ENCODE measurements at regions not wholly inside any gene's neighbourhood (a gene's known extent, or its start where the extent isn't known, plus 50 kb on each side); places are given as distances from the start of the nearest gene placed in this dataset.
A peak's percentile ranks its signal among the peaks of the same experiment; 100 is the strongest.
"Not testable (repeated sequence)": the region's sequence is repeated elsewhere in the genome, so short reads cannot be mapped to it uniquely, and the experiment has no call there.

DNA sequence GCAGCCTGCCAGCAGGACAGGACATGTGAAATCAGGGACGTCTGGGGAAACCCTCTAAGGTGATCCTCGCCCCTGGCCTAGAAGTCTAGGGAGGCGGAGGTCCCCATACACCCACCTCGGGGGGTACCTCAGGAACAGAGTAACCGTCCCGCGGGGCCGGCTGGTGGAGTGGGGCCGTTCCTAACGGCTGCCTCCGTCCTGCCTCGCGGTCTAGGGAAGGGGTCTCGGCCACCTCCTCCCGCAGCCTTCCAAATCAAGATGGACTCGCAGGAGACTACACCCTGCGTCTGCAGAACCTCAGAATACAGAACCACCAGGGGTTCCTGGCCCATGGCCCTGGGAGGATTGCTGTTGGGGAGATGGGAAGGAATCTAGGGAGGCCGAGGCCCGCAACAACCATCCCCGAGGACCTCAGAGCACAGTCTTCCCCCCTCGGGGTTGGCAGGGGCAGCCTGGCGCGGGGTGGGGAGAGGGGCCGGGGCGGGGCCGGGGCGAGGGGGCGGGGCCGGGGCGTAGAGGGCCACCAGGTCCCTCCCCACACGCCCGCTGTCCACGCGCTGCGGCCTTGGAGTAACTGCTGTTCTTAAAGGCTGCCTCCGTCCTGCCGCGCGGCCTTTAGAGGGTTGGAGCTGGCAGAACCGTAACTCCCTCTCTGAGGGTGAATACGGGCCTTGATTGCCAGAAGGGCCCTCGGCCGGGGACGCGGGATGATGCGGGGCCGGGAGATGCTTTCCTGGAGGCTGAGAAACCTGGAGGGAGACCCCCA is 89.0 kb upstream of the MLN start:
- no peak for DNase-seq

DNA sequence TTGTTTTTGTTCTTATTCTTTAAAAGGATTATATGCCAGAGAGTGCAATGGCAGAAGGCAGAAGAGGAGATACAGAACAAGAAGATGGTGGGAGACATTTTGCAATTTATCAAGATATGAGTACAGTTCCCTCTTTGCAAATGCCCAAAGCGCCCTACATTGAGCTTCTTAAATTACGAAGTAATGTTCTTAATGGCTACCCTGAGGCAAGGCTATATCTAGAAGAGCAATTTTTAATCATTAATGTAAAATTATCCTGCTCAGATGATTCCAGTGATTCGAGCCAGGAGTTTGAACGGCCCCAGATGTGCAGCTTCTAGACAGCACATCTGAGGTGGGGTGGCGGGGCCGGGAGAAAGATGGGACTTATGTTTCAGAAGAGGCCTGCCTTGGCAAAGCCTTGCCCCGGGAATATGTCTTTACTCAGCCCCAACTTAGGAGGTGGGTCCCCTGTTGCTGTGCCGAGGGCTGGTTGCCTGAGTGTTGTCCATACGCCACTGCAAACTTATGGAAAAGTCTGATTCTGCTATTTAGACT is 84.9 kb upstream of the MLN start:
- no peak for DNase-seq

DNA sequence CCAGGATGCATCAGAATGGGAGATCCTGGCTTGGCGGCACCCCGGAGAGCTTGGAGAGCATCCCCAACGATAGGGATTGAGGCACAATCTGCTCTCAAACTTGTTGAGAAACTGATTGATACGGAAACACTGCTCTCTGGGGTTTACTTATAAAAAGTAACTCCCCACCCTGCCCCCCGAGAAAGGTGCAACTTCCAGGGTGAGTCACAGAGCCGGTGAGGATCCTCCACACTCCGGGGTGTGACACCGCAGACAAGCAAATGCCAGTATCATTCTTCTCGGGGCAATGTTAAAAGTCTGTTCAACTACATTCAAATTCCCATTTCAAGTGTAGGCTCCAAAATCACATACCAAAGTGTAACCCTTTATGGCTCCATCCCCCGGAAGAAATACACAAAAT is 84.4 kb upstream of the MLN start:
- DNase-seq, result no peak

DNA sequence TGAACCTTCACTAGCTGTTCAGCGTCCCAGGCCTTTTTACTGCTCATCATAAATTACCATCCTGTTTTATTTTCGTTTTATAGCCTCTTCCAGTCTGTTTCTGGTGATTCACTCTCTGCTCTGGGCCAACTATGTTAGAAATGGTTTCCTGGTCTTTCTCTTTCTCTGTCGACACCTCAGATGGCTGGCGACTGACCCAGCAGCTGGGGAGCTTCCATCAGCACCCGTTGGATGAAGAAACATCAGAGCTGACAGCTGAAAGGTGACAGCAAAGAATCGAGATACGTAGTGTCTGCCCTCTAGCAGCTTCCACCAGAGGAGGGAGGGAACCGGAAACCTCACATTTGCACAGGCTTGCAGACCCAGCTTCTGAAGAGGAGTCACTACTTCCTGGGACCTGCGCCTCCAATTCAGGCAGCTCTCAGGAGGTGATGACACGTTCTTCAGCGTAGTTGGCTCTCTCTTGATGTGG is 82.9 kb upstream of the MLN start:
- no peak for DNase-seq

DNA sequence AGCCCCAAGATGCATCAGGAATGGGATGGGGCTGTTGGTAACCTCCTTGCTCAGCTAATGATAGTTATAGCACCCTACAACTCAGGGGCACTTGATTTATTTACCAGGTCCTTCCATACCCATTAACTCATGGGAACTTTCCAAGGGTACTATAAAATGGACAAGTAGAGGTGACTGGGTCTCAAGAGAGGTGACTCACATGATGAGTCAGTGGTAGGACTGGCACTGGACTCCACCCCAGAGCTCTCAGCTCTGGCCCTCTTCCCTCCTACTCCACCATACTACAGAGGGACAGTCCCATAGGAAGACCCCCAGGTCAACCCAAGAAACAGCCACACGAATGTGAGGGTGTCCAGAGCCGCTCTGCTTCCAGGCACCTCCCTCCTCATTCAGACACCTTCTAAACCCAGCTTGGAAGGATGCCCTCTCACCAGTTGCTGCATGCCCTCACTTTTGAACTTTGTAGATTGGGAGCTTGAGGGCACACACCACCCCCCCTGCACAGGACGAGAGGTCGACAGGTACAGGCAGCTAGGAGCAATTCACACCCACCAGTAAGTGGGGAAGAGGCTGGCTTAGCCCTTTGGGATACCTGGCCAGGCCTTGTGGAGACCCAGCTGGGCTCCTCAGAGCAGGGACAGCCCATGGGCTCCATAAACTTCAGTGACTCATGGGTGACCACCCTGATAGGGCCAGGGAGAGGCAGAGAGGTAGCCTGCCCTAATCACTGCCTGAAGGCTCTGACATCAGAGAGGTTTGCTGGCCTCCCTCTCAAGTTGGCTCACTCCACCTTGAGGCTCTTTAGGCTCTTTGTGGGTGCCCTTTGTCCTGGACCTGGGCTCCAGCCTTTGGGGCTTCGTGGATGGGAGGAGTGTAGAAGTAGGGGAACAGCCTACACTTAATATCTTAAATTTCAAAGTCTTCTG is 81.6 kb upstream of the MLN start:
- DNase-seq, result no peak

DNA sequence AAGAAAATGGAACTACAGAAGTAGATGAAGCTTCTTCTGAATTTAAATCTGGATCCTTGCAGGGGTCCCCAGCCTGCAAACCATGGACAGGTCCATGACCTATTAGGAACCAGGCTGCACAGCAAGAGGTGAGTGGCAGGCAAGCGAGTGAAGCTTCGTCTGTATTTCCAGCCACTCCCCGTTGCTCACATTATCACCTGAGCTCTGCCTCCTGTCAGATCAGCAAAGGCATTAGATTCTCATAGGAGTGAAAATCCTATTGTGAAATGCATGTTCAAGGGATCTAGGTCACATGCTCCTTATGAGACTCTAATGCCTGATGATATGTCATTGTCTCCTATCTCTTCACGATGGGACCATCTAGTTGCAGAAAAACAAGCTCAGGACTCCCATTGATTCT is 79.8 kb upstream of the MLN start:
- not testable (repeated sequence) for DNase-seq

DNA sequence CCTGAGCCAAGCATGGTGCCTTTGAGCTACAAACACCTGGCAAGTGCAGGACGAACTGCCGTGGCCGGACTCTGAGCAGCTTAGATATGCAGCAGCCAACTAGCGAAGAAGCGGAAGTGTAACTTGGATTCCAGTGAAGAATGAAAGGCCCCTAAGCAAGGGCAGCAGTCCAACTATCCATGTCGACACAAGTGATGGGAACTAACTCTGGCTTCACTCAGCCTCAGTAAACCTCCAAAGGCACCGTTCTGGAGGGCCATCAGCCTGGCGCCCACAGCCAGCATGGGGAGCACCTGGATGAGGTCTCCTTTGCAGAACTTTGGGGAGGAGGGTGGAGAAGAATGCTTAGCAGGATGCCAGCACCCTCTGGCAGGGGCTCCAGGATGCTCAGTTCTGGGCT is 78.4 kb upstream of the MLN start:
- no peak for DNase-seq

DNA sequence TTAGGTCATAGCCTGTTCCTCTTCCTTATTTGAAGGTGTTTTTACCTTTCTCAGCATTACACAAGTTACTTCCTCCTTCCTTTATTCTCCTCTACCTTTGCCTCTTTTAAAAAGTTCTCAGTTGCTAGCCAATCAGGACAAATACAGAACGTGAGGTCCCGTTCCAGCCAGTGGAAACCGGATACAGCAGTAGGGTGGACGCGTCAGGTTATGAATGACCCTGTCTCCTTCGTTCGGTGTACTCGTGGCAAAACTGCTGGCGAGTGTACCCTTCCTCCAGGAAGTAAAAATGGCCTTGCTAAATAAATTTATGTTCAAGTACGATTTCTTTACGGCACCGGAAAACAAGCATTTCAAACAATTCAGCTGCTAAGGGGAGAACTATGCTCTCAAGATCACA is 77.0 kb upstream of the MLN start:
- DNase-seq, result no peak

DNA sequence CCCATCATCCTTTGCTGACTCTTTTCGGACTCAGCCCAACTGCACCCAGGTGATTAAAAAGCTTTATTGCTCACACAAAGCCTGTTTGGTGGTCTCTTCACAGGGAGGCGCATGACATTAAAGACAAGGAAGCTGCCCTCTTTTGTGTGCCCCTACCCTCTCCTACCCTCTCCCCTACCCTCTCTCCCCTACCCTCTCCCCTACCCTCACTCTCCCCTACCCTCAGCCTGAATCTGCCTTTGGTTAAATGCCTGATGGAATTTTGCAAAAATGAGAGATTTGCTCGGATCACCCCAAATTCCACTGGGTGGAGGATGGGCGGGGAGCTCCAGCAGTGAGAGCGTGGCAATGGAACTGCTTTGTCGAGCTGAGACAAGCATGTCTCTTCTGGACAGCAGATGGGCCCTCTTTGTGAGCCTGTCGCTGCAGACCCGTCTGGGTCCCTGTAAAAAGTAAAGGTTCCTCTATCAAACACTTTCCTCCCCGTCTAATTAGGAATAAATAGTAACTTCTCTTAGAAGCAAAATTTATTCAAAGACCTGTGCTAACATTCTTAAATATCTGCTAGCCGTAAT is 76.4 kb upstream of the MLN start:
- DNase-seq, result peak; percentile 32

DNA sequence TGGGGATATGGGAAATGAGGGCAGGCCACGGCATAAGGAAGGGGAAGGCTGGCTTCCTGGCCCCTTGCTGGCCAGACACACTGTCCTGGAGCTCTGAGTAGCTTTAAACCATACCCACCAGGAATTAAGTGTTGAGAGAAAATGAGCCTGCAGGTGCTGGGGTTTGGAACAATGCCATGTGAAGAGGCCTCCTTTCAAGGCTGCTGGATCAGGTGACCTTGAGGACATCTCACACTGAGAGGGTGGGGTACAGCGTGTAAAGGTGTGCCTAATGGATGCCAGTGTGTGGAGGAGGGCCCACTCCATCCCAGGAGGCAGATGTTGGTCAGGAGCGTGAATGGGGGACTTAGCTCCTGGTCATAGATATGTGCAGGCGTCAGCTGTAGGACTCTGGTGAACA is 74.8 kb upstream of the MLN start:
- peak; percentile 99 for DNase-seq

DNA sequence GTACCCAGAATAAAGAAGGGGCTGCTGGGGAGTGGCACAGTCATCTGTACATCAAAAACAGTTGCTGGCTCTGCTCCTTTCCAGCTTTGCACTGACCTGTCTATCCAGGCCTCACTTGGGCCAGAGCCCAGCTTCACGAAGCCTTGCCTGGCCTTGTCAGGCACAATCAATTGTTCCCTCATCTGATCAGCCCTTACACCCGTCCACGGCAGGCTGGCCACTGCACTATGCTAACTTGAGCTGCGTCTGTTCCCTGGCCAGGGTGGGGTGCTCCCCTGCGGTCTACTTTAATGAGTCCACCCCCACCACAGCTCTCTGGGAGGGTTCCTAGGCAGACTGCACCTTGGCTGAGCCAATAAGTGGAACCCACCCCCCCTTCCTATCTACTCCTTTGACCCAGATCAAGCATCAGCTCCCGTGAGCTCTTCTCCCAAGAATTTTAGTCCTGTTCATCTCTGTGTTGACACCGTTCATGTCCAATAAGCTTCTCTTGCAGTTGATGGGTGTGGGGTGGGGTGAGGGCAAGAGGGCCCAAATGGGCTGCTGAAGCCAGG is 74.3 kb upstream of the MLN start:
- DNase-seq, result peak; percentile 31

DNA sequence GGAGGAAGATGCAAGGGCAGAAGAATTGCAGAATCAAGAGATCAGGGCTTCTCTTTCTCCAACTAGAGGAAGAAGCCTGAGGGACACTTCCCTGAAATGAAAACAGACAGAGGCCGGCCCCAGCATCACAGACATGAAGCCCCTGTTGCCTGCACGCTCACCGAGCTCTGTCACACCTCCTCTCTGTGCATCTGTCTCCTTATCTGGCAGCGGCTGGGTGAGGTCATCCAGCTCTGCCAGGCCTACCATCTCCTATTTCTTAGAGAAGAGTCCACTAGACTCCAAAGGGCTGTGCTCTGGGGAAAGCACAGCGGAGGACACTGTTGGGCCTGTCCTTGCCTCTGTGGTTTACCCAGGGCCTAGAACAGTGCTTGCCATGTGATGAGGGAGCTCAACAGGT is 71.9 kb upstream of the MLN start:
- no peak for DNase-seq

DNA sequence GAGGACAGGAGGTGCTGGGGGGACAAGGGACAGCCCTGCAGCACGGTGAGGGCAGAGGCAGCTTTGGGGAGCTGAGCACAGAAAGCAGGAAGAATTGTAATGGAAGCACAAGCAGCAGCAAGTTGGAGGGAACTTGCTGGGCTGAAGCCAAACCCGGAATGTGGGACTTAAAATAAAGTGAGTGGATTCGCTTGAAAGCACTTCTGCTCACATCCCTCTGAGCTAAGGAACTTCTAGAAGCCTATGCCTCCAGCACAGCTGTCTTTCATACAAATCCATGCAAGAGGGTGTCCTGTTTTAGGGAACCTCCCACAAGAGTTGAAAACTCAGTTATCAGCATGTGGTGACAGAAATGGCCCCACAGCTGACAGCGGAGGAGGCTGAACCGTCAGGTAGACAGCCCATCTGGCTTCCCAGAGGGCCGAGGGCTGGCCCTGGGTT is 71.4 kb upstream of the MLN start:
- no peak for DNase-seq

DNA sequence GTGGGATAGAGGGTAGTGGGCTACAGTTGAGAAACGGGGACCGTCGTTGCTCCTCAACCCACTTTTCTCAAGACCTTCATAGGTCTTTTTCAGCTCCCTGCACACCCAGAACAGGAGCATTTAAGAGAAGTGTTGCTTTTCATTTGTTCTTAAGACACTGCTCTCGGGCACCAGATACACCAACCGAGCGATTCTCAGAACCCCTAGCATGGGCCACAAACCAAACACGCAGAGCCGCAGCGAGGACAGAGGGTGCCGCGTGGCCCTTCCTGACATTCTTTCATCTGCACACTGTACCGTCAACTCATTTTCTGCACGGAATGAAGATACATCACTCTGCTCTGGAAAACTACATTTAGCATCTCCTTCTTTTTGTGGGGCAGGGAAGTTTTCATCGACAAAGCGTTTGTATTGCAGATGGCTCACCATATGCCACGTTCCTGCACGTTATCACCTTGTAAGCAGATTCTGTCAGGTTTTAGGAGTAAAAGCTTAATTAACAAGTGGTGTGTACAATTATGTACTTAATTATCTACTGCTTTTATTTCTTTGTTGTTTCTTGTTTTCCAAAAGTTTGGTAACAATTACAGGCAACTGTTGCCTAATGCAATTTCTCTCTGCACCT is 70.4 kb upstream of the MLN start:
- DNase-seq, result no peak

DNA sequence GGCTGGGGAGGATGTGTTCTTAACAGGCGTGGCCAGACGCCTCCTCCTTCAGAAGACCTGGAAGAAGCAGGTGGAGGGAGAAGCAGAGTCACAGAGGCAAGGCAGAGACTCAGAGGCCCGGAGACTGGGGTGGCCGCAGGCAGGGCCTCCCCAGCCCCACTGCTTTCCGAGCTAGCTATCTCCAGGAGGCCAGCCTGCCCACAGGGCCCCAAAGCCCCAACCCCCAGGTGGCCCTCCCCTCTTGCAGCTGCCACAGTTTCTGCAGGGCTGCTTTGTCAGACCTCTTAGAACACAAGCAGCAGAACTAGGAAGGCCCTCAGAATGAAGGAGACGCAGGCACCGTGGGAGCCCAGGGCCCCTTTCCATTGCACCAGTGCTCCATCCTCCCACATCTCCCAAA is 69.0 kb upstream of the MLN start:
- DNase-seq, result no peak

DNA sequence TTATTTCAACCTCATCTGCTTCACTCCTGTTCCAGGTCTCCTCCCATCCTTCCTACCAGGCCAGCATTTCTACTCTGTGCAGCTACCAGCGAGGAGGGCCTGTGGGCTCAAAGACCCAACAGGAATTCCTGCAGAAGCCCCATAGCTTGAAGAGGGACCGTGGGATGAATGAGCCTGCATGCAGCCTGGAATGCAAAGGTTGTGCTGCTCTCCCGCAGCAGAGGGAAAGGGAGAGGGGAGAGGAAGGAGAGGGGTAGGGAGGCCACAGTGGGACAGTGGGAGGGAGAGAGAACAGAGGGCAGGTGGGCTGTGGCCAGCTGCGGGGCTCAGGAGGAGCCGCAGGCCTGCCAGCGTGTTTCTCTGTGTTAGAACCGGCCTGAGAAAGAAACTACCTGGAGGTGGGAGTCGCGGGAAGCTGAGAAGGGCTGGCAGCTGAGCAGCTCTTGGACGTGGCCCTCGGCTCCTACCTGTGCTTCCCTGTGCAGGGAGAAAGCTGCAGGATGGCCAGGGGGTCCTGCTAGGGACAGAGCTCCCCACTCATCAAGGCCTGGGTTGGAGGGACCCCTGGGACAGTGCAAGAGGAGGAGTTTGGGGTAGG is 66.1 kb upstream of the MLN start:
- no peak for DNase-seq

DNA sequence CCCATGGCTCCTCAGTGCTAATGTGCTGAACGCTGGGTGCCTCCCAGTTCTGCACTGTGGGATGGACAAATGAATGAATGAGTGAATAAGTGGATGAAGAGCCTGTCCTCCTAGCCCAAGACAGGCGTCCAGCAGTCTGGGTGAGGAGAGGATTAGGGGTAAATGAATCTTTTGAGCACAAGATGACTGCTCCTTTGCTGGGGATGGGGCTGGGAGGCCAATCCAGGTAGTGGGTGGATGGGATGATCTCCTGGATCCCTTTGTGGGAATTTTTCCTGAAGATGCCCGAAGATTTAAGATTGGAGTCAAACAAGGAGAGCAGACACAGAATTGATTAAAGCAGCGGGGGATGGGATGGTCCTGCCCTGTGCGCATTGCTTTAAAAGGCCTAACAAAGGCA is 65.3 kb upstream of the MLN start:
- no peak for DNase-seq

DNA sequence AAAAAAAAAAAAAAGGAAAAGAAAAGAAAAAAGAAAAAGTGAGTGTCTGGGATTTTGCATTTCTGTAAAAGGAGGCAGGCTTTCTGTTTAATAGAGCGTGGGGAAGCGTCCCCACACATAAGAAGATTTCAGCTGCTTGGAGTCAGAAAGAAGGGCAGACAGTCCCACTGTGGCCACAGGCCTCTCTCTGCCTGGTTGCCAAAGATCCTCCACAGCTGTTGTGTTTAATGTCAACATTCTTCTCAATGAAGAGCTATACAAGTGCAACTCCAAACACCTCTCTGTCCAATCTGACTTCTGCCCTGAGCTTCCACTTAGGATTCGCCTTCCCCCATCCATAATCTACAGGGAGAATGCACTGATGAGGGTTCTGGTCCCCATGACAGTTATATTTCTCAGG is 64.3 kb upstream of the MLN start:
- DNase-seq, result no peak

DNA sequence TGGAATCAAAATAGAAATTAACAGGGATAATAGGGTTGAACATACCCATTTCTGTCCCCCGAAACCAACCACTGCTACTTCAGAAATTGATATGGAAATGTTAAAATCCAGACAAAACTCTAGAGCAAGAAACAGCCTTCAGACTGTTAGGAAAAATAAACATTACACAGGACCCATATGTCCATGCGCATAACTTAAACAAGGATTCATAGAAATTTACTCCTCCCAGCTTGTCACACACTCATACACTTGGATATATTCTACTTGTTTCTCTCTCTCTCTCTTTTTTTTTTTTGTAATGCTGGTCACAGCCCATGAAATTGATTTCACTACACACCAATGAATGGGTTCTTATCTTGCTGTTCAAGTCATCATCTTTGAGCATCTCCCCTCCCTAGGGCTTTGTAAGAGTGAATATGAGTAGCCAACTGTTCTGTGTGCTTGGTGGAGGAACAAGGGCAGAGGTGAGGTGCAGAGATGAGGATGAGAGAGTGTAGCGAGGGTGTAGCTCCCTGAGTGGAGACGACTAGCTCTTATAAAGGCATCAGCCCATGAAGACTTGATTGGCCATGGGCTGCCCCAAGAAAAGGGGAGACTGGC is 61.8 kb upstream of the MLN start:
- DNase-seq, result no peak

DNA sequence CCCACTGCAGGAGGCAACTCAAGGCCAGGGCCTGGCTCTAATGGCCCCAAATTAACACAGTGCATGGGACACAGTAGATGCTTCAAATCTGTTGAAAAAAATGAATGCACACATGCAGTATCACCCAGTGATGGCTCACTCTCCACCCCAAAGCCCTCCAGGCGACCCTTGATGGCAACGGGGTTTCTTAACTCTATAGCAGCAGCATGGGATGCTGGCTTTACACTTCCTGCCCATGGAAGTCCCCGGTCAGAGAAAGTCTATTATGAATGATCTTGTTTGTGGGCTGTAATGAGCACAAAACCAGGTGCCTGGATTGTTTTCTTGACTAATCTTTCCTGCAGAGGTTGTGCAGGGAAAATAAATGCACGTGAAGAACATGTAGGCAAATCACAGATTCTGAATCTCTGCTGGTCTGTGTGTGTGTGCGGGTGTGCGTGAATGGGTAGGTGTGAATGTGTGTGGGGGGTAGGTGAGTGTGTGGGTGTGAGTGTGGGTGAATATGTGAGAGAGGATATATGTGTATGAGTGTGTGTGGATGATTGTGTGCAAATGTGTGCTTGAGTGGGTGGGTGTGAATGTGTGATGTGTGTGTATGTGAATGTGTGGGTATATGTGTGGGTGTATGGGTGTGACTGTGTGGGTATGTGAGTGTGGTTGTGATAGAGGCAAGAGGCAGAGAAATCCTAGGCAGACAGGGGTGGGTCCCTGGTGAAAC is 60.1 kb upstream of the MLN start:
- no peak for DNase-seq

DNA sequence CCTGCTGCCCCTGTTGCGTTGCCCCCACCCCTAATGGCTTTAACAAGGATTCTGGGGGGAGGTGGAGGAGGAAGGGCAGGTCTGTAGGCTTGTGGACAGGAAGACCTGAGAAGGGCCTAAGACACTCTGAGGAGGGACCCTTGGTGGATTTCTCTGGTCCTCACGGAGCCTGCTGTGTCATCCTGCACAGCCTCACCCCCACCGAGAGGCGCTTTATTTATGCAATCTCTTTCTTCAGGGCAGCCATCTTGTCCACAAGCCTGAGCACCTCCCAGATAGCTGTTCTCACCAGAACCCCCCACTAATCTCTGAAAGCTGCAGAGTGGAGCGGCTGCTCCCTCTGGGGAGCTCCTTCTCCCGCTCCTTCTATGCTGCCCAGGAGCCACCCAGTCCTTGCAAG is 59.3 kb upstream of the MLN start:
- DNase-seq, result no peak
